Stimulated activated CD4-positive, alpha-beta T cell treated with anti-CD3 and anti-CD28 coated beads, Interleukin-15, amount 100 ng/mL, for 1 hour (primary cell): ENCODE measurements at regions not wholly inside any gene's neighbourhood (a gene's known extent, or its start where the extent isn't known, plus 50 kb on each side); places are given as distances from the start of the nearest gene placed in this dataset.

Experiments
- DNase-seq, 2 donors: peaks; one replicate each; pipeline ENCODE4 v3.0.0-alpha.2; 2020; ENCODE audit warnings: low read depth in 1 of 2, low spot score in 1 of 2

DNA sequence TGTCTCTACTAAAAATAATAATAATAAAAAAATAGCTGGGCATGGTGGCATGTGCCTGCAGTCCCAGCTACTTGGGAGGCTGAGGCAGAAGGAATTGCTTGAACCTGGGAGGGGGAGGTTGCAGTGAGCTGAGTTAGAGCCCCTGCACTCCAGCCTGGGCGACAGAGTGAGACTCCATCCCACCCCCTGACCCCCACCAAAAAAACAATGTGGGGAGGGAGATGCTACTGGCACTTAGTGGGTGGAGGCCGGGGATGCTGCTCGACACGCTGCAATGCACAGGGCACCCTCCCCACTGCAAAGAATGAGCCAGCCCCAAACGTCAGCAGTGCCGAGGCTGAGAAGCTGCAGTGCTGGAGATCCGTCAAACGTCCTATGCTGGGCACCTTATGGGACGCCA is 77.5 kb upstream of the MAP1LC3B2 start:
- DNase-seq, result no peak

DNA sequence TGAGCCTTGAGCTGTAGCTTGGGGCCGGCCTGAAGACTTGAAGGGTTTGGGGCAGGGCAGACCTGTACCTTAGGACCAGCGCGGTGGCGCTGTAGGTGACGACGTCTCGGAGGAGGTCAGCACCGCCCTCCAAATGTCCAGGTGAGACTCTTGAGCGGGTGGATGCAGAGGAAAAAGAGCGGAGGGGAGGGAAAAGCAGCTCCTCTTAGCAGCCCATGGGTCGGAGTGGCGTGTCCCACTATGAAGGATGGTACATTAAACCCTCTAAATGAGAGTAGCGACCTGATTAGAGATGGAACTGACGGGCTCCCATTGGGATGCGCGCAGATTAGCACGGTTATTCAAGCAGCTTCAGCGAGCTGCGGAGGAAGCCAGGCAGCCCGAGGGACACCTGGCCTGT is 77.0 kb upstream of the MAP1LC3B2 start:
- no peak for DNase-seq

DNA sequence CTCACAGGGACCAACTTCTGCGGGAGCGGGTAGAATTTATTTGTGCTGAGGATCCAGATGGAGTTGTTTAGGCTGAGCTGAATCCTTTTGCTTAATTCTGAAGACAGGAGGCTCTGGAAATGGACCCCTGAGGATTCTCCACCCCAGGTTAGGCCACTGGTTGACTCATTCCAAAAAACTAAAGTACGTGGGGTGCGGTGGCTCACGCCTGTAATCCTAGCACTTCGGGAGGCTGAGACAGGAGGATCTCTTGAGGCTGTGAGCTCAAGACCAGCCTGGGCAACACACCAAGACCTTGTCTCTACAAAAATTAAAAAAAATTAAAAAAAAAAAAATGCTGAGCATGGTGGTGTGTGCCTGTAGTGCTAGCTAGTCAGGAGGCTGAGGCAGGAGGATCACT is 76.3 kb upstream of the MAP1LC3B2 start:
- DNase-seq, result no peak

DNA sequence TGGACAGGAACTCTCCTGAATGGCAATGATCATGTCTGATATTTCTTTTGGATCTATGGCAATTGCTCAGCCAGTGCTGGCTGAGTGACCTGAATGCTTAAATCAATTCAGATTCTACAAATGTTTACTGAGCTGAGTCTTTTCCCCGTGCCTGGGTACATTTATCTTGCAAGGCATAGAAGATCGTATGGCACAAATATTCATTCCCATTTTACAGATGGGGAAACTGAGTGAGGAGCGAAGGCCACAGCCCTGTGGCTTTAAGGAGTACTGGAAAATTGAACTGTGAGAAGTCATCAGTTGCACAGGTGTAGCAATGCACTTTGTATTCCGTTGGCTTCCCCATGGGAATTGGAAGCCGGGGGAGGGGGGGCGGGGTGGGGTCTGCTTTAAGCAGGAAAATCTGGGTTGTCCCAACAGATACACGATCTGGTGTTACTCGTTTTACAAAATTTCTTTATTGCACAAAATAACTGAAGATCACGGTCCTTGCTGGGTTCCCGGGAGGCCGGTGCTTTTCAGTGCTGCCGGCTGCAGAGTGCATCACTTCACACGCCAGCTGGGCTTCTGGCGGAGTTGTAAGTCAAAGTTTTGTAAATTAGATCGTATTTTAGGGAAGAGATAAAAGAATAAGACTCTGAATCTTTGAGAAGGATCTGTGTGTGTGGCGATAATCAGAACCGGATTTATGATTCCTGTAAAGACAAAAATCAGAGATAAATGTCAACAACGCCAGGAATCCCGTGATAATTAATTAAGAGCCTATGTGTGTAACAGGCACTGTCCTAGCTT is 75.0 kb upstream of the MAP1LC3B2 start:
- no peak for DNase-seq

DNA sequence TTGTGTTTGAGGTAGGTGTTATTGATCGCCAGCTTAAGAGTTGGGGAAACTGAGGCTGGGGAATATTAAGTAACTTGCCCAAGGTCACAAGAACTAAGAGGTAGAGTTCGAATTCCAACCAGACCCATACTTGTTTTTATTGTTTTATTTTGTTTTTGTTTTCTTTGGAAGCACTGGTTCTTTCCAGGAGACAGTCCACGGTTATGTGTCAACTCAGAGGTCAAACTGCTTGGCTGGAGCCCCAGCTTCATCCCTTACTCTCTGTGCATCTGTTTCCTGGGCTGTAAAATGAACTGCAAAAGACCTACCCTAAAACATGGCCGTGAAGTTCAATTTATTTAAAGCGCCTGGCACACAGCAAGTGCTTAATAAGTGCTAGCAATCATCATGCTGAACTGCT is 74.4 kb upstream of the MAP1LC3B2 start:
- no peak for DNase-seq

DNA sequence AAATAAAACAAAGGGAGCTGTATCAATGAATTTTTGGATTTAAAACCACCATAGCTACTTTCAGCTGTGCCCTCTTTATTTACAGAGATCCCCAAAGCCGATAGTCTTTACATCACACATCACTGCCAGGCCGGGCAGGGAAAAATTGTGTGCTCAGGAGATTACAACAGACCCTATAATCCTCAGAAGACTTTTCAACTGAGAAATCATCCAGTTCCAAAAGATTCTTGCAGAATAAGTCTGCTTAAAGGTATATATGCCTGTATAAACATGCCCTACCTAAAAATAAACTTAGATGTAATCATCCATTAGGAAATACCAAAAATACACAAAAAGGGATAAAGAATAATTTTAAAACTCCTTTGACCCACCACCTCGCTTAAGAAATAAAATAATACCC is 70.1 kb upstream of the MAP1LC3B2 start:
- no peak for DNase-seq

DNA sequence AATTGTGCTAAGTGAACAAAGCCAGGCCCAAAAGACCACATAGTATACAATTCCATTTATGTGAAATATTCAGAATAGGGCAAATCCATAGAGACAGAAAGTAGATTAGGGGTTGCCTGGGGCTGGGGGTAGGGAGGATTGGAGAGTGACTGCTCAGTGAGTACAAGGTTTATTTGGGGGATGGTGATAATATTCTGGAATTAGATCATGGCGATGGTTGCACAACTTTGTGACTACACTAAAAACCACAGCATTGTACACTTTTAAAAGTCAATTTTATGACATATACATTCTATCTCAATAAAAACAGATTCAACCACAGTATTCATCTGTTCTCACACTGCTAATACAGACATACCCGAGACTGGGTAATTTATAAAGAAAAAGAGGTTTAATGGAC is 68.7 kb upstream of the MAP1LC3B2 start:
- DNase-seq, result no peak

DNA sequence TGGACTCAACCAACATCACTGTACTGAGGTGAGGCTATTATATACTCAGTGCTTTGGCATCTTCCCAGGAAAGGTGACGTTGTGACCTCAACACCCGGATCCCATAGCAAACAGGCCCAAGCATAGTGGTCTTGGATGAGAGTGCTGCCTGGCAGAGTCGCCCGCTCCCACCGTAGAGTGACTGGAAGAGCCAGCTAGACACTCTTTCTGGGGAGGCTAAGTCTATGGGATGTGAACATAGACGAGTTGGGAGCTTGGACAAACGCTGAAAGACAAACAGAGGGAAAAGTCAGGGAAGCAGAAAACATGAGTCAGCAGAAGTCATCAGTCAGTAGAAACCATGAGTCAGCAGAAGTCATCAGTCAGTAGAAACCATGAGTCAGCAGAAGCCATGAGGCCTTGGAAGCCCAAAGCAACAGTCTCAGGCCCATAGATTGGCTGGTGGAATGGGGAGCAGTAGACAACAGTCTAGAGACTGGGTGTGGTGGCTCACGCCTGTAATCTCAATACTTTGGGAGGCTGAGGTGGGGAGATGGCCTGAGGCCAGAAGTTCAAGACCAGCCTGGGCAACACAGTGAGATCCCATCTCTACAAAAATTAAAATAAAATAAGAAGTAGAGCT is 66.4 kb upstream of the MAP1LC3B2 start:
- DNase-seq, result no peak

DNA sequence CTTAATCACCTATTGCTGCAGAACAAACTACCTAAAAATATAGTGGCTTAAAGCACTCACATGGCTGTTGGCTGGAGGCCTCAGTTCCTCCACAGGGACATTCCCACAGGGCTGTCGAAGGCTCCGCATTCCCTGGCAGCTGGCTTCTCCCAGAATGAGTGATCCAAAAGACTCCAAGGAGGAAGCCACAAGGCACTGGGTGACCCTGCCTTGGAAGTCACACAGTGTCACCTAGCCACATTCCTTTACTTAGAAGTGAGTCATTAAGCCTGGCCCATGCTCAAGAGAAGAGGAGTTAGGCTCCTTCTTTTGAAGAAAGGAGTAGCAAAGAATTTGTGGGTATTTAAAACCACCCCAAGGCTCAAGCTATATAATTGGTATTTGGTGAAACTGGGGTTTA is 63.9 kb upstream of the MAP1LC3B2 start:
- DNase-seq, result no peak

DNA sequence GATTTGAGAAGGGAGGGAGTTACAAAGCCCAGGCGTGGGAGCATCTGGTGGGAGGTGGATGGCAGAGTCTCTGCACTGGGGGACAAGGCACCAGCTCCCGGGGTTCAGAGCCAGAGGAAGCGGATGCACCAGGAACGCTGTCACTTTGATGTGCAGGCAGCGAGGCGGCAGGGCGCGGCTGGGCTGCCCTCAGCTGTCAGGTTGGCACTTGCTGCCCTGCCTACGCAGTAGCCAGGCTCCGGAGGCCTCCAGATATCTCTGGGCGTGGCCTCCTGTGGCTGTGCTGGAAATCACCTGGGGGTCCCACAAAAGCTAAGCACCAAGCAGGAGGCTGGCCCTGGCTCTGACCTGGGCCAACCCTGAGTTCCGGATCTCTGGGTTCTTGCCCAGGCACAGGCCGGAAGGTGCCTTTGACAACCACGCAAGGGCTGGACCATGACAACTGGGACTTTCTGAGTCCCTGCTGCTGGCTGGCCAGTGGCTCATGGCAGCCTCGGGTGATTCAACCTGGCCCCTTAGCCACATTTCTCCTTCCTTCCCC is 62.1 kb upstream of the MAP1LC3B2 start:
- DNase-seq, result no peak

DNA sequence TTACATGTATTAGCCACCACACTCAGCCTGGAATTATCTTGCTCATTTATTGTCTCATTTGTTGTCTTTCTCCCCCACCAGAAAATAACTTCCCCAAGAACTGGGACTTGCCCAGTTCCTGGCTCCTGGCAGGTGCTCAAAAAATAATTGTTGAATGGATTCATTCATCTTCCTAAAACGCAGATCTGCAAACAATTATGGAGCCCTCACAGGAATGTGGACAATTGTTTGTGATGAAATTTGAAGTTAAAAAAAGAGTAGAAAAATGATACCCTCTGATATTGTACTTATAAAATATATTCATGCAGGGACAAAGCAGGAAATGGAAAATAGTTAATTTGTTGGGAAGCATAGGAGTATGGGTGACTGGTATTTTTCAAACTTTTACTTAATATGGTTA is 60.7 kb upstream of the MAP1LC3B2 start:
- no peak for DNase-seq

DNA sequence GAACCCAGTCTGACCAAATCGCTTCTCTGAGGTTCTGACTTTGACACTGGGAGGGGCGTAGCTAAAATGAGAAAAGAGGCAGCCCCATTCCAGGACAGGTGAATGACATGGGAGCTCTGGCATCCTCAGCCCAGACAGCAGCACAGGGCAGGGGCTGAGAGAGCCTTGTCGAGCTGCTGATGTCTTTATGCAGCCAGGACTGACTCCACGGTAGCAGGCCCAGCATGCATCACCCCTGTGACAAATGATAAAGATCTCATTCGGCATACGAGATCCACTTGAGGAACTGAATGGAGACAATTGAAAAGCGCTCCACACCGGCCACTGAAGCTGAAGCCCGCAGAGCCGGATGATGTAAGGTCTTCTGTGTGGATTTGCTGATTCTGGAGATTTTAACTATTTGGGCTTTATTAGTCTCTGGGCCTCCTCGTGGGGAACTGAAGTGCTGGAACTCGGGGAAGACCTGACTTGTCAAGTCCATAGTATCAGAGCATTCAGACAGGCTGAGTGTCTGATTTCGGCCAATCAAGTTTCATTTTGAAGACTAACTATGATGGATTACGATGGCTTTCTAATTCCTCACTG is 56.9 kb upstream of the MAP1LC3B2 start:
- no peak for DNase-seq

DNA sequence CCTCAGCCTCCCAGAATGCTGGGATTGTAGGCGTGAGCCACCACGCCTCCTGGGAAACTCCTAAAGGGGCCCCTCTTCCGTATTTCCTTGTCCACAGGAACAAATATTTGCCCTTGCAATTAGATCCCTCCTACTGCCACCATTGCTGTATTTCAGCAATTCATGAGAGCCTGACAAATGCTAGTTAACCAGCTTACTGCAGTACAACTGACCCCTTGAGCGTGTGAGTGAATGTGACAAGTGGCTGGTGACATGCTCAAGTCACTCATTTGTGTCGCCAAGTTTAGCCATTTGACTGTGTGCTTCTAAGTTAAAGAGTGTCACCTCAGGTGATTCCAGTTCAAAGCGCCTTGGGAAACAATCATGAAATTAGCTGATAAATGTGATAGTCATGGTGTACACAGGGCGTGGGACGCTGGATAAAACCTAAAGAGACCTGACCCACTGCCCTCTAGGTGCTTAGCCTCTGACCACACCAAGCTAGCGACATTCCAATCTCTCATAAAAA is 56.1 kb upstream of the MAP1LC3B2 start:
- DNase-seq, result no peak

DNA sequence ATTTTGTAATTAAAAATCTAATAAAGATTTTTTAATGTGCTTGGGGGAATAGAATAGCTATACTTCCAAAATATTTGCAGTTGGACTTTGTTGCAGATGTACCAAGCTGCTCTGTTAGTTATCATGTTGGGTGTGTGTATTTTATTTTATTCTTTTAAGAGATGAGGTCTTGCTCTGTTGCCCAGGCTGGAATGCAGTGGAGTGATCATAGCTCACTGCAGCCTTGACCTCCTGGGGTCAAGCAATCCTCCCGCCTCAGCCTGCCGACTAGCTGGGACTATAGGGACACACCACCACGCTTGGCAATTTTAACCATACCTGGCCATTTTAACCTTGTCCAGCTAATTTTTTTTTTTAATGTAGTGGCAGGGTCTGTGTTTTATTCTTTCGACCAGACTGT is 54.7 kb upstream of the MAP1LC3B2 start:
- no peak for DNase-seq

DNA sequence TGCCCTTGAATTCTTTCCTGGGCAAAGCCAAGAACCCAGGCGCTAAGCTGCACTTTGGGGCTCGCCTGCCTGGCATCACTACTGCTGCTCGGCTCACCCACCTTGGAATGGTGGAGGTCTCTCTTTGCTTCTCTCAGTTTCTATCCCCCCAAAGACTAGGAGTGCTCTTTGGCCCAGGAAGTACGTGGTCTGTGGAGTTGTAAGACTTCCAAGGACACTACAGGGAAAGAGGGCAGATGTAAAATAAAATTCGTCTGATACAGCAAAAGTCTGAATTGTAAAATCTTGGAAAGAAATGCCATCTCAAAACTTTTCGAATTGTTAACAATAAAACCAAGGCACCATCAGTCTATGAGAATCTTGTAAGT is 52.5 kb upstream of the MAP1LC3B2 start:
- DNase-seq, result no peak

DNA sequence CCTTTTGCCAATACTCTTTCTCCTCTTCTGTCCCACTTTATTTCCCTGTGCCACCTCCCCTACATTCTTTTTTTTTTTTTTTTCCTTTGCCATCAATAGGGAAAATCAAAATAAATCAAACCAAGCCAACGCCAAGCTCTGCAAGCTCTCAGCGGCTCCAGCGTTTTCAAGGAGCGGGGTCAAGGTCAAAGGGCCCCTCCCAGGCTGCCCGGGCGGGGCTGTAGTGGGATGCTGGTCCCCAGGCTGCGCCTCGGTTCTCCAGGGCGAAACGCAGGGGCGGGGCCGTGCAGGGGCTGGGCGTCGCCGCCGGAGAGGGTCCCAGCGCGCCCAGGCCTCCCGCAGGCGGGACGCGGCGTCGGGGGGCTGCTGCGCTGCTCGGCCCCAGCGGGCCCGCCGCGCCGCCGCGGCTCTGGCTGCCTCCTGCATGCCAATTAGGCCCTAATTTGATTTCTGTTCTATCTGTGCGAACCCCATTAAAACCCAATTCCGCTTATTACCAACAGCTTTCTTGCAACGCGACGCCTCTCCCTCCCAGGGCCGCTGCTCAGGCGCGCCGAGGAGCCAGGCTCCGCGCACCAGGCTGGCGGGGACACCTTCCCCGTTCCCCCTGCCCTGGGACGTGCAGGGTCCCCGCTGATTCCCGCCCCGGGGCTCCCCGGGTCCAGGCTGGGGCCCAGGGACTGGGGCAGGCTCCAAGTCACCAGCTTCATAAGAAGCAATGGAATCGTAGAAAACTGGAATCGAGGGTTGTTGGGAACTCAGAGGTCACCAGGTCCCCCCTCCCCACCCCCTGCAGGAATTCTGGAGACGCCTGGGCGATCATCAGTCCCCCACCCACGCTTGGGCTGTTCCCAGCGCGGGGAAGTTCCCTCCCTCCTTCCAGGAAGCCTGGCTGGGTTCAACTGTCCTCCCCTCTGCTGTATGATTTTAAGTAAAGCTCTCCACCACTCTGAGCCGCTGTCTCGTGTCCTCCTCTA is 50.7 kb upstream of the MAP1LC3B2 start:
- peak in 1 of 2 donors; percentile 19 for DNase-seq
